ENCODE measurements at regions not wholly inside any gene's neighbourhood (a gene's known extent, or its start where the extent isn't known, plus 50 kb on each side); places are given as distances from the start of the nearest gene placed in this dataset.

DNA sequence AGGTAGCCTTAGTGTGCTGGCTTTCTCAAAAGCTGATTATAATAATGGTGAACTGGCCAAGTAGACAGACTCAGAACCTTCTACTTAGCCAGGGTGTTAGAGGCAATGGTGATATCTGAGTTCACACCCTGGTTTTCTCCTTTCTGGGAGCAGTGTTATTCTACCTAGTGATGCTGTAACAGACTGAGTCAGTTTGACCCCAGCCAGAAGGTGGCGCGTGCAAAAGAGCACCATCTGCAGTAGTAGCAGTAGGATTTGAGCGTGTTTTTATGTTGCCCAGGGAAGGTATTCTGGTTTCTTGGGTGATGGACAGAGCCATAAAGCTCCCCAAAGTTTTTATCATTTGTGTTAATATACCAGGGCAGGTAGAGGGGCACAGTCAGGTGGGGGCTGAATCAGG lies 143.8 kb upstream of the CPXCR1 start:
- no peaks in the 10 kb centered on the region for H3K27me3 Mint-ChIP-seq (ENCODE audit: unreplicated experiment)
- no peak overlapping the region for H3K27ac Mint-ChIP-seq (ENCODE audit: unreplicated experiment)
- H3K4me1 Mint-ChIP-seq (ENCODE audit: unreplicated experiment), result no peaks in the 10 kb centered on the region
- H3K9me3 Mint-ChIP-seq (ENCODE audit: unreplicated experiment), result peaks cover 62% of the 10 kb centered on the region
- TF ChIP-seq, protein P1, sequence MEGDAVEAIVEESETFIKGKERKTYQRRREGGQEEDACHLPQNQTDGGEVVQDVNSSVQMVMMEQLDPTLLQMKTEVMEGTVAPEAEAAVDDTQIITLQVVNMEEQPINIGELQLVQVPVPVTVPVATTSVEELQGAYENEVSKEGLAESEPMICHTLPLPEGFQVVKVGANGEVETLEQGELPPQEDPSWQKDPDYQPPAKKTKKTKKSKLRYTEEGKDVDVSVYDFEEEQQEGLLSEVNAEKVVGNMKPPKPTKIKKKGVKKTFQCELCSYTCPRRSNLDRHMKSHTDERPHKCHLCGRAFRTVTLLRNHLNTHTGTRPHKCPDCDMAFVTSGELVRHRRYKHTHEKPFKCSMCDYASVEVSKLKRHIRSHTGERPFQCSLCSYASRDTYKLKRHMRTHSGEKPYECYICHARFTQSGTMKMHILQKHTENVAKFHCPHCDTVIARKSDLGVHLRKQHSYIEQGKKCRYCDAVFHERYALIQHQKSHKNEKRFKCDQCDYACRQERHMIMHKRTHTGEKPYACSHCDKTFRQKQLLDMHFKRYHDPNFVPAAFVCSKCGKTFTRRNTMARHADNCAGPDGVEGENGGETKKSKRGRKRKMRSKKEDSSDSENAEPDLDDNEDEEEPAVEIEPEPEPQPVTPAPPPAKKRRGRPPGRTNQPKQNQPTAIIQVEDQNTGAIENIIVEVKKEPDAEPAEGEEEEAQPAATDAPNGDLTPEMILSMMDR (IDR thresholded peaks at IDR 0.05), result no peak
- H3K36me3 Mint-ChIP-seq (ENCODE audit: unreplicated experiment), result no peaks in the 10 kb centered on the region
- no peak for DNase-seq (ENCODE audit: extremely low spot score, unreplicated experiment)
- no peak overlapping the region for H3K4me3 Mint-ChIP-seq (ENCODE audit: unreplicated experiment)

DNA sequence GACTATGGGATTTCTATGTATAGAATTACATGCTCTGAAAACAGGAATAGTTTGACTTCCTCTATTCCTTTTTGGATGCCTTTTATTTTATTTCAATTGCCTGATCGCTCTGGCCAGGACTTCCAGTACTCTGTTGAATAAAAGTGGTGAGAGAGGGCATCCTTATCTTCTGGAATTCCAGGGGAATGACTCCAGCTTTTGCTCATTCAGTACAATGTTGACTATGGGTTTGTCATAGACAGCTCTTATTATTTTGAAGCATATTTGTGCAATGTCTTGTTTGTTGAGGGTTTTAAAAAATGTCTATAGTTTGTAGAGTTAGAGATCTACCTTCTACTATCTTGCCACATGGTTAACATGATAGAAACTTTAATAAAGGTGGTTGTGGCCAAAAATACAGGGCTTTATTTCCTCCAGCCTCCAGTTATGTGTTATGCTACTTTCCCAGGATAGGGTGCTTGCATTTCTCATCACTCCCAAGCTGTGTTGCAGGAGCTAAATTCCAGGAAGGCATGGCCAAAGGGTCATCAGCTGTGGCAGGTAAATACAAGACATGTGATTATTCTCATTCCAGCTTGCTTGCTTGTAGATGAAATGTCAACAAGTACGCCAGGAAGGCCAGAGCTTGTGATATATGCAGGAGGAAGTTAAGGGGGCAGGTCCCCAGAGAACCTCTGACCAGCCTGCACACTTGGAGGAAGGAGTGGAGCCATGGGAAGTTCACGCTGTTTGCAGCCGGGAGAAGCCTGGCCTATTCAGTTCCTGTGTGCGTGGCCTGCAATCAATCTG lies 142.4 kb upstream of the CPXCR1 start:
- peaks cover 59% of the 10 kb centered on the region for H3K9me3 Mint-ChIP-seq (ENCODE audit: unreplicated experiment)
- no peaks in the 10 kb centered on the region for H3K4me1 Mint-ChIP-seq (ENCODE audit: unreplicated experiment)
- H3K36me3 Mint-ChIP-seq (ENCODE audit: unreplicated experiment), result no peaks in the 10 kb centered on the region
- DNase-seq (ENCODE audit: extremely low spot score, unreplicated experiment), result no peak
- TF ChIP-seq, protein P1 (IDR thresholded peaks at IDR 0.05), result no peak
- H3K27ac Mint-ChIP-seq (ENCODE audit: unreplicated experiment), result no peak overlapping the region
- H3K4me3 Mint-ChIP-seq (ENCODE audit: unreplicated experiment), result no peak overlapping the region
- no peaks in the 10 kb centered on the region for H3K27me3 Mint-ChIP-seq (ENCODE audit: unreplicated experiment)

DNA sequence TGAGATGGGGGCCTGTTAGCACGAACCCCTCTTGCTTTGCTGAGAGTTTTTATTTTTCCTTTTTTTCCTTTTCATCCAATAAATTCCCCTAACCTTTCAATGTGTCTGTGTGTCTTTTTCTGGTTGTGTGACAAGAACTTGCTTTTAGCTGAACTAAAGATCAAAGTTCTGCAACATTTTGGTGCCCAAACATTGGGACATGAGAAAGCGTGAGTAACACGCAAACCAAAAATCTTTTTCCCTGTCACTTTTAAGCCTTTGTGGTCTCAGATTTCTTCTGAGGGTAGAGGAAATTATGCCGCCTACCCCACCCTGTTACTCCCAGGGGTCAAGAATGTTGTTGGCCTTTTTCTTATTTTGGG lies 141.8 kb upstream of the CPXCR1 start:
- no peaks in the 10 kb centered on the region for H3K27me3 Mint-ChIP-seq (ENCODE audit: unreplicated experiment)
- no peak overlapping the region for H3K4me3 Mint-ChIP-seq (ENCODE audit: unreplicated experiment)
- peaks cover 53% of the 10 kb centered on the region for H3K9me3 Mint-ChIP-seq (ENCODE audit: unreplicated experiment)
- no peaks in the 10 kb centered on the region for H3K4me1 Mint-ChIP-seq (ENCODE audit: unreplicated experiment)
- TF ChIP-seq, protein P1 (IDR thresholded peaks at IDR 0.05), result no peak
- no peak for DNase-seq (ENCODE audit: extremely low spot score, unreplicated experiment)
- no peaks in the 10 kb centered on the region for H3K36me3 Mint-ChIP-seq (ENCODE audit: unreplicated experiment)
- H3K27ac Mint-ChIP-seq (ENCODE audit: unreplicated experiment), result no peak overlapping the region

DNA sequence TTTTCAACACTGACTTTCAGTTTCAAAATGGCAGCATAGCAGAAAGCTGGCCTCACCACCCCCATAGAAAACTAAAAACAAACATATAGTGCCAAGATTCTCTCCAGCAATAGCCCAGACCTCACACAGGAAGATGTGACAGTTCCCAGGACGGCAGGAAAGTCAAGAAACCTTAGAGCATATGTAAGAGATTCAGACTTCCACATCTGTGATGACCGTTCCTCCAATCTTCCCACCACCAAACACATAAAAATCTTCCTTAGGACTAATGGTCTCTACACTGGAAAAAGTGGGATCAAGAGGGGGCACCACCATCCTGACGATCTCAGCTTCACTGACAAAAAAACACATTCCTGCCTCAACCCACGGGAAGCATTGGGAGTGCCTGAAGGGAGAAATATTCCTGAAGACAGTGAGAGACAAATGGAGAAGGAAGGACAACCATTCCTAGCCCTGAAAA lies 134.1 kb upstream of the CPXCR1 start:
- H3K36me3 Mint-ChIP-seq (ENCODE audit: unreplicated experiment), result no peaks in the 10 kb centered on the region
- peaks cover 22% of the 10 kb centered on the region for H3K9me3 Mint-ChIP-seq (ENCODE audit: unreplicated experiment)
- DNase-seq (ENCODE audit: extremely low spot score, unreplicated experiment), result no peak
- TF ChIP-seq, protein P1 (IDR thresholded peaks at IDR 0.05), result no peak
- no peak overlapping the region for H3K27ac Mint-ChIP-seq (ENCODE audit: unreplicated experiment)
- H3K27me3 Mint-ChIP-seq (ENCODE audit: unreplicated experiment), result no peaks in the 10 kb centered on the region
- H3K4me3 Mint-ChIP-seq (ENCODE audit: unreplicated experiment), result no peak overlapping the region
- H3K4me1 Mint-ChIP-seq (ENCODE audit: unreplicated experiment), result no peaks in the 10 kb centered on the region

DNA sequence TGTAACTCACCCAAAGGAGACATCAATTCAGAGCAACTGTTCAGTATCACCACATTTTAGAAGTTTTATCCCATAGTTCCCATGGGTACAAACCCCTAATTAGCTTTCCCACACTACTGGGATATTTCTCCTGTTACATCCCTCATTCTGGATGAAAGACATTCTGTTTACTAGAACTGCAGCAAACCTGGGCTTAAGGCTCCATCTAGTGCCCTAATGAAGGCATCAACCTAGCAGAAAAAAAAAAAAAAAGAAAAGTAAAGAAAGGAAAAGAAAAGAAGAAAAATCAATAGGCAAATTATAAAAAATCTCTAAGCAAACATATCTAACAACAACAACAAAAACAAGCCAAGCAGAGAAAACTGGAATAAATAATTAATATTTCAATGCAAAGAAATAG lies 133.7 kb upstream of the CPXCR1 start:
- TF ChIP-seq, protein P1 (IDR thresholded peaks at IDR 0.05), result peak; percentile 36
- no peak overlapping the region for H3K4me3 Mint-ChIP-seq (ENCODE audit: unreplicated experiment)
- no peaks in the 10 kb centered on the region for H3K4me1 Mint-ChIP-seq (ENCODE audit: unreplicated experiment)

More for the DNA sequence above, 133.7 kb upstream of the CPXCR1 start:
- Mint-ChIP-seq H3K27ac (ENCODE audit: unreplicated experiment) (no peak overlapping the region), H3K27me3 (ENCODE audit: unreplicated experiment) (no peaks in the 10 kb centered on the region), H3K36me3 (ENCODE audit: unreplicated experiment) (no peaks in the 10 kb centered on the region), H3K9me3 (ENCODE audit: unreplicated experiment) (peaks cover 18% of the 10 kb centered on the region)
- no peak for DNase-seq (ENCODE audit: extremely low spot score, unreplicated experiment)

Data from osteocyte (in vitro differentiated cells).